GM23338 (cell line): ENCODE measurements at regions not wholly inside any gene's neighbourhood (a gene's known extent, or its start where the extent isn't known, plus 50 kb on each side); places are given as distances from the start of the nearest gene placed in this dataset.

Source experiments
- CREB1 ChIP-seq: fragments of 250-450 bp; sonication (Bioruptor Pico); IDR thresholded peaks from 2 replicates; pipeline ENCODE4 v1.5.0; 2020; ENCODE audit warnings: low read depth, mild to moderate bottlenecking, moderate library complexity
- CTCF ChIP-seq, 2 experiments: fragments of 200-600 bp in 1 of 2; sonication (generic) in 1 of 2; conservative IDR thresholded peaks; 2 replicates each; pipeline versions ENCODE4 v1.5.1 to v1.6.1; 2016 to 2017; ENCODE audit warnings: antibody characterized with exemption in 2 of 2, low read depth in 2 of 2, mild to moderate bottlenecking in 2 of 2, moderate library complexity in 1 of 2
- EZH2 ChIP-seq: fragments of 200-600 bp; sonication (generic); IDR thresholded peaks from one replicate; pipeline ENCODE4 v1.8.0; 2017; ENCODE audit warnings: antibody characterized with exemption, mild to moderate bottlenecking, low read depth; ENCODE audit not compliant: unreplicated experiment
- EZH2phosphoT487 ChIP-seq: fragments of 200-600 bp; sonication (generic); IDR thresholded peaks from one replicate; pipeline ENCODE4 v1.8.1; 2018; ENCODE audit warnings: antibody characterized with exemption; ENCODE audit not compliant: unreplicated experiment
- JUNB ChIP-seq: IDR thresholded peaks from one replicate; pipeline ENCODE4 v1.6.1; 2016; ENCODE audit warnings: antibody characterized with exemption; ENCODE audit not compliant: unreplicated experiment
- POLR2AphosphoS5 ChIP-seq: IDR thresholded peaks from 2 replicates; pipeline ENCODE4 v1.6.1; 2016; ENCODE audit warnings: antibody characterized with exemption, low read depth
- REST ChIP-seq: IDR thresholded peaks from one replicate; pipeline ENCODE4 v1.6.1; 2018; ENCODE audit warnings: antibody characterized with exemption; ENCODE audit not compliant: unreplicated experiment
- ZNF114 ChIP-seq: fragments of 250-450 bp; sonication (Bioruptor Pico); IDR thresholded peaks from 2 replicates; pipeline ENCODE4 v1.5.0; 2020; ENCODE audit warnings: mild to moderate bottlenecking, moderate library complexity
- ZNF331 ChIP-seq: fragments of 250-450 bp; sonication (Bioruptor Pico); IDR thresholded peaks from 2 replicates; pipeline ENCODE4 v1.5.0; 2020; ENCODE audit warnings: low read depth, mild to moderate bottlenecking, moderate library complexity
- TF ChIP-seq, protein P1 (sequence below): IDR thresholded peaks from 2 replicates; pipeline ENCODE4 v1.6.1; 2016; ENCODE audit warnings: antibody characterized with exemption

GRCh38 chr21:22597660-22598255 lies 1599.5 kb downstream of the NCAM2 start:
- TF ChIP-seq CTCF (conservative IDR thresholded peaks at IDR 0.05; ENCODE audit: low read depth in 2 of 2) = no peak
- no peak for TF ChIP-seq EZH2
- no peak for TF ChIP-seq POLR2AphosphoS5
- TF ChIP-seq JUNB = no peak
- TF ChIP-seq ZNF331 (CRISPR knock-in tag) = no peak
- no peak for TF ChIP-seq REST
- no peak for TF ChIP-seq EZH2phosphoT487
- no peak for TF ChIP-seq ZNF114
- TF ChIP-seq, protein P1, sequence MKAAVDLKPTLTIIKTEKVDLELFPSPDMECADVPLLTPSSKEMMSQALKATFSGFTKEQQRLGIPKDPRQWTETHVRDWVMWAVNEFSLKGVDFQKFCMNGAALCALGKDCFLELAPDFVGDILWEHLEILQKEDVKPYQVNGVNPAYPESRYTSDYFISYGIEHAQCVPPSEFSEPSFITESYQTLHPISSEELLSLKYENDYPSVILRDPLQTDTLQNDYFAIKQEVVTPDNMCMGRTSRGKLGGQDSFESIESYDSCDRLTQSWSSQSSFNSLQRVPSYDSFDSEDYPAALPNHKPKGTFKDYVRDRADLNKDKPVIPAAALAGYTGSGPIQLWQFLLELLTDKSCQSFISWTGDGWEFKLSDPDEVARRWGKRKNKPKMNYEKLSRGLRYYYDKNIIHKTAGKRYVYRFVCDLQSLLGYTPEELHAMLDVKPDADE = no peak
- TF ChIP-seq CREB1 = no peak
